ENCODE measurements at regions not wholly inside any gene's neighbourhood (a gene's known extent, or its start where the extent isn't known, plus 50 kb on each side); places are given as distances from the start of the nearest gene placed in this dataset.
"Not testable (repeated sequence)": the region's sequence is repeated elsewhere in the genome, so short reads cannot be mapped to it uniquely, and the experiment has no call there.

DNA sequence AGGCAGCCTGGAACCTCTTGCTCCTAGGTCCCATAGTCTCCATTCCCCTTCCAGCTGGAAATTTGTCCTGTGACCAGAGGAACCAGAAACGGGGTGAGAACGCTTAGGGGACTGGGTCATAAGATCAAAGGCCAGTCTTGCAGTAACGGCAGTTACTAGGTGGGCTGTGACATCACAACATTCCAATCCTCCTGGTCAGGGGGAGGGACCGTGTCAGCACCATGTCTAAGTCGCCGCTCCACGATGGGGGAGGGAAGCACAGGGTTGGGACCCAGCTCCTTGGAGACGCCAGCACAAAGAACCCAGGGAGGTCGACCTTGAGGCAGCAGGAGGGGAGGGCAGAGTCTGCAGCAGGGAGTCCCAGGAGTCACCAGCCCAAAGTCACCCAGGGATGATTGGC, 158.3 kb downstream of the GOLGA6L22 start:
- intact Hi-C loops (cut with DNase I); H3K9me3 ChIP-seq: not testable (repeated sequence)

DNA sequence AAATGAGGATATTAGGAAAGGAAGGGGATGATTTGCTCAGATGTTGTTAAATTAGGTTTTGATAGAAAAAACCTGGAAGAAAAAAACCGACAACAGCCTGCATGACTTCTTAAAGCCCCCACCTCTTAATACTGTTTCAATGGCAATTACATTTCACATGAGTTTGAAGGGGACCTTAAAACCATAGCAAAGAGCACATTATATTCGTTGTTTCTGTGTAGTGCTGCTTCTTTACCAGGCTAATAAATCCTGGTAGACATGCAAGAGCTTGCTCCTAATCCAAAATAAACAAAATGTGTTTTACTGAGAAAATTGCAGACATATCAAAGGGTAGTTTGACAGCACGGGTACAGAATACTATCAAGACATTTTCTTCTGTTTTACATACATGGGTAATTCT, 154.7 kb upstream of the NIPA1 start:
- H3K4me1 ChIP-seq; H3K4me3 ChIP-seq; H3K9me3 ChIP-seq; DNase-seq (ENCODE audit: low spot score in 2 of 2); H3K27ac ChIP-seq; H3K27me3 ChIP-seq; H3K36me3 ChIP-seq; intact Hi-C loops (cut with DNase I): not testable (repeated sequence)

More for the DNA sequence above, 158.3 kb downstream of the GOLGA6L22 start:
- H3K4me1 ChIP-seq; H3K36me3 ChIP-seq; H3K27me3 ChIP-seq; DNase-seq (ENCODE audit: low spot score in 2 of 2); H3K4me3 ChIP-seq; H3K27ac ChIP-seq: not testable (repeated sequence)

DNA sequence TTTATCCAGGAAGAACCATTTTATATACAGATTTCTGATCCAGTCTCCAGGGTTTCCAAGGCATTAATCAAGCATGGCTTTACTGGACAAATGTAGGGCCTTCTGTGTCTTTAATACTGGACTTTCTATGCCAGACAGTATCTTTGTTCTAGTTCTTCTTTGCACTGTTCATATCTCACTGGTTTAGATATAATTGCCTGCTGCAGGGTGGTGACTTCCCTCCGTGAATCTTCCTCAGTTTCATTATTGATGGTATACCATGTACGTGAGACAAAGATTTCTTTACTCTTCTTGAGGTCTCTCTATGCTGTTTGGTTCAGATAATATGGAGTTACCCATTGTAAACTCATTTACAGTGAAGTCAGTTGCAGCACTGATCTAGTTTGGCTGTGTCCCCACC, 146.5 kb upstream of the NIPA1 start:
- H3K36me3 ChIP-seq; H3K27me3 ChIP-seq; DNase-seq (ENCODE audit: low spot score in 2 of 2); H3K27ac ChIP-seq; intact Hi-C loops (cut with DNase I); H3K4me3 ChIP-seq; H3K9me3 ChIP-seq; H3K4me1 ChIP-seq: not testable (repeated sequence)

DNA sequence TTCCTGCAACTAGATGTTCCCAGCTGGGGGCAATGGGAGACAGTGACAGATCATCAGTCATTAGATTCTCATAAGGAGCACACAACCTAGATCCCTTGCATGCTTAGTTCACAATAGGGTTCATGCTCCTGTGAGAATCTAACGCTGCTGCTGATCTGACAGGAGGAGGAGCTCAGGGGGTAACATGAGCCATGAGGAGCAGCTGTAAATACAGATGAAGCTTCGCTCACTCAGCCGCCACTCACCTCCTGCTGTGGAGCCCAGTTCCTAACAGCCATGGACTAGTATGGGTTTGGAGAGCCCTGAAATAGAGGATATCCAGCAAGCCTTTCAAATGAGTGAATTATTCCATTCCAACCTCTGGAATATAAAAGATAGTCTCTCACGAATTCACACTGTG, 137.0 kb upstream of the NIPA1 start:
- intact Hi-C loops (cut with DNase I); DNase-seq (ENCODE audit: low spot score in 2 of 2); H3K27me3 ChIP-seq; H3K4me1 ChIP-seq; H3K9me3 ChIP-seq; H3K4me3 ChIP-seq; H3K36me3 ChIP-seq; H3K27ac ChIP-seq: not testable (repeated sequence)

DNA sequence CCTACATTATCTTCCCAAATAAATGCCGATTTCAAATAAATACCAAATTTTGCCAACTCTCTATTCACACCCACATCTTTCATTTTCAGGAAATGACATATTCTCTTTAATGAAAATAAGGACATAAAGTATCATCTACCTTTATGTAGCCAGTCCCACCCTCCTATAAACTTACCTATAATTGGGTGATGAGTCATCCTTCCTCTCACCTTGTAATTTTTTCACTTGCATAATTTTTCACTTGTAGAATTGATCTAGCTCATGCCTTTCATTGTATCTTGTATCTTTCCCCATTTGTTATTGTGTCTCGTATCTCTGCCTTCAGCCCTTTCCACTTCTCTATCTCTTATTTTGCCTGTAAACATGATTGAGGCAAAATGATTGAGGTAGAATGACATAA, 135.3 kb upstream of the NIPA1 start:
- H3K4me3 ChIP-seq; H3K36me3 ChIP-seq; DNase-seq (ENCODE audit: low spot score in 2 of 2); H3K9me3 ChIP-seq; H3K27ac ChIP-seq; H3K4me1 ChIP-seq; intact Hi-C loops (cut with DNase I); H3K27me3 ChIP-seq: not testable (repeated sequence)

DNA sequence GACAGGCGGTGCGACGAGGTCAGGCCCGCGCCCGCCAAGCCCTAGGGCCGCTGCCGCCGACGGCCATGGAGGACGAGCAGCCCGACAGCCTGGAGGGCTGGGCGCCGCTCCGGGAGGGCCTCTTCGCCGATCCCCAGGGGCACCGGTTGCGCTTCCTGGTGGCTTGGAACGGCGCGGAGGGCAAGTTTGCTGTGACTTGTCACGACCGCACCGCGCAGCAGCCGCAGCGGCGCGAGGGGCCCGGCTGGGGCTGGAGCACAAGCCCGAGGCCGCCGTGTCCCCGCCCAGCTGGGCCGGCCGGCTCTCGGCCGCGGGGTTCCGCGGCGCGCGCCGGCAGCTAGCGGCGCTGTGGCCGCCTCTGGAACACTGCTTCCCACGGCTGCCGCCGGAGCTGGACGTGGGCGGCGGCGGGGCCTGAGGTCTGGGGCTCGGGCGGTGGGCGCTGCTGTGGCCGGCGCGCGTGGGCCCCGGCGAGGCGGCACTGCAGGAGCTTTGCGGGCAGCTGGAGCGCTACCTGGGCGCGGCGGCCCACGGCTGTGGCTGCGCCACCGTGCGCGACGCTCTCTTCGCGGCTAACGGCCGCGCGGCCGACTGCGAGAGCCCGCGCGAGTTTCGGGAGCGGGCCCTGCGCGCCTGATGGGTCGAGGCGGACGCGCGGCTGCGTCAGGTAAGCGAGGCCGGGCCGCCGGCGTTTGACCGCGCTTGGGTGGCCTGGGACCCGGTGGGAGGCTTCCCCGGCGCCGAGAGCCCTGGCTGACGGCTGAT, 122.0 kb upstream of the NIPA1 start:
- peak overlapping the region; percentile 72 to 94 for H3K4me3 ChIP-seq
- H3K4me1 ChIP-seq; H3K36me3 ChIP-seq; H3K27me3 ChIP-seq; H3K9me3 ChIP-seq; intact Hi-C loops (cut with DNase I): not testable (repeated sequence)
- DNase-seq (ENCODE audit: low spot score in 2 of 2): peak in 1 of 2 donors; percentile 75
- peak overlapping the region; percentile 89 to 99 for H3K27ac ChIP-seq

DNA sequence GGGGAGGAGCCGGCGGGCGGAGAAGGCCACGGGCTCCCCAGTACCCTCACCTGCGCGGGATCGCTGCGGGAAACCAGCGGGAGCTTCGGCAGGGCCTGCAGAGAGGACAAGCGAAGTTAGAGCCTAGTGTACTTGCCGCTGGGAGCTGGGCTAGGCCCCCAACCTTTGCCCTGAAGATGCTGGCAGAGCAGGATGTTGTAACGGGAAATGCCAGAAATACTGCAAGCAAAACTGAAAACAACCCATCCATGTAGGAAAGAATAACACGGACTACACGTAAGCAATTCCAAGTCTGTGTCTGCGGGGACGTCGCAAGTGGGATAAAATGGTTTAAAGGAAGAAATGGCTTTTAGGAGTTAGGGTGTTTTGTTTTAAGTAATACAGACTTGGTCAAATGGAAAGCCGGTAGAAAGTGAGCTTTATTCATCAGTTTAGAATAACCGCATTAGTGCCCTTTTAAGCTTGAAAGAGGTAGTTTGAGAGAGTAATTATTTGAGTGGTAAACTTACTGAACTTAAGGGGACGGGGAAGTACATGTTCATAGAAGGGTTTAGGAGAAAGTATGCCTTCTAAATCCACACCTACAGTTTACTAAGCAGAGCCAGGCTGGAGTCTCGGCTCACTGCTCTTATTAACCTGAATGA, 121.3 kb upstream of the NIPA1 start:
- peak overlapping the region; percentile 89 to 99 for H3K27ac ChIP-seq
- intact Hi-C loops (cut with DNase I): not testable (repeated sequence)

GRCh38 chr15:22665711-22666110, 120.7 kb upstream of the NIPA1 start:
- peak overlapping the region; percentile 89 to 99 for H3K27ac ChIP-seq
- H3K4me1 ChIP-seq; H3K9me3 ChIP-seq; DNase-seq (ENCODE audit: low spot score in 2 of 2); intact Hi-C loops (cut with DNase I); H3K27me3 ChIP-seq; H3K36me3 ChIP-seq: not testable (repeated sequence)
- H3K4me3 ChIP-seq: peak overlapping the region; percentile 72 to 94

More for the DNA sequence above, 121.3 kb upstream of the NIPA1 start:
- peak in 1 of 2 donors; percentile 68 for DNase-seq (ENCODE audit: low spot score in 2 of 2)
- H3K9me3 ChIP-seq, H3K27me3 ChIP-seq, H3K4me1 ChIP-seq, H3K36me3 ChIP-seq: not testable (repeated sequence)
- H3K4me3 ChIP-seq: peak overlapping the region; percentile 72 to 94

DNA sequence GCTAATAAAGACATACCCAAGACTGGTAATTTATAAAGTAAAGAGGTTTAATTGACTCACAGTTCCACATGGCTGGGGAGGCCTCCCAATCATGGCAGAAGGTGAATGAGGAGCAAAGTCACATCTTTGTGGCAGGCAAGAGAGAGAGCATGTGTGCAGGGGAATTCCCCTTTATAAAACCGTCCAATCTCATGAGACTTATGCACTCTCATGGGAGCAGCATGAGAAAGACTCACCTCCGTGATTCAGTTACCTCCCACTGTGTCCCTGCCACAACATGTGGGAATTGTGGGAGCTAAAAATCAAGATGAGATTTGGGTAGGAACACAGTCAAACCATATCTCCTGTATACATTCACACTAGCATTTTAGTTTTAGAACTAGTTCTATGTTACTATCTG, 101.7 kb upstream of the NIPA1 start:
- H3K27me3 ChIP-seq; DNase-seq (ENCODE audit: low spot score in 2 of 2); H3K36me3 ChIP-seq; intact Hi-C loops (cut with DNase I); H3K9me3 ChIP-seq; H3K4me3 ChIP-seq; H3K4me1 ChIP-seq: not testable (repeated sequence)
- H3K27ac ChIP-seq: peak overlapping the region in 1 of 2 donors; percentile 48

DNA sequence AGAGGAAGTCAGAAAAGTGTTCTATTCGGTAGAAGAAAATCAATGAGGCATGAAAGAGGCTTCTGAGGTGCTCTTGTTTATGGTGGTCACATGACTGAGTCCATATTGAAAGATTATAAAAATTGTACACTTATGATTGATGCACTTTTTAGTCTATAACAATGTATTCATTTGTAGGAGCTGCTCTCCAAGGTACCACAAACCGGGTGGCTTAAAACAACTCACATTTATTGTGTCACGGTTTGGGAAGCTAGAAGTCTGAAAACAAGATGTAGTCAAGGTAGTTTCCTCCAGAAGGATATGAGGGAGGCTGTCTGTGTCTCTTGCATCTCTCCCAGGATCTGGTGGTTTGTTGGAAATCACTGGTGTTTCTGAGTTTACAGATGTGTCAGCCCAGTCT, 86.6 kb upstream of the NIPA1 start:
- H3K27ac ChIP-seq; H3K4me3 ChIP-seq; H3K36me3 ChIP-seq; H3K9me3 ChIP-seq; H3K27me3 ChIP-seq; DNase-seq (ENCODE audit: low spot score in 2 of 2); H3K4me1 ChIP-seq; intact Hi-C loops (cut with DNase I): not testable (repeated sequence)

DNA sequence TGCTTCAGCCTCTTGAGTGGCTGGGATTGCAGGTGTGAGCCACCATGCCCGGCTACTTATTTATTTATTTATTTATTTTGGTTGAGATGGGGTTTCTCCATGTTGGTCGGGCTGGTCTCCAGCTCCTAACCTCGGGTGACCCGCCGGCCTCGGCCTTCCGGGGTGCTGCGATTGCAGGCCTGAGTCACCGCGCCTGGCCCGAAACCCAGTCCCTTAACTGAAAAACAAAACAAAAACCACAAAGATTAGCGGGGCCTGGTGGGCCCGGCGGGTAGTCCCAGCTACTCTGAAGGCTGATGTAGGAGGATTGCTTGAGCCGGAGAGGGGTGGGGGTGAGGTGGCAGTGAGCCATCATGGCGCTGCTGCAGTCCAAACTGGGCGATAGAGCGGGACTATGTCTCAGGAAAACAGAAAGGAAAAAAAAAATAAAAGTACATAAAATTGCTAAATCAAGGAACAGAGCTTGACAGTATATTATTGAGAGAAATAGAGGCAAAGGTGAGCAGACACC, 75.6 kb upstream of the NIPA1 start:
- H3K4me3 ChIP-seq; intact Hi-C loops (cut with DNase I); H3K36me3 ChIP-seq; H3K27me3 ChIP-seq; H3K9me3 ChIP-seq; DNase-seq (ENCODE audit: low spot score in 2 of 2); H3K4me1 ChIP-seq; H3K27ac ChIP-seq: not testable (repeated sequence)

GRCh38 chr15:22713933-22714332, 72.5 kb upstream of the NIPA1 start:
- H3K4me1 ChIP-seq; DNase-seq (ENCODE audit: low spot score in 2 of 2); H3K36me3 ChIP-seq; intact Hi-C loops (cut with DNase I); H3K27ac ChIP-seq; H3K27me3 ChIP-seq; H3K9me3 ChIP-seq: not testable (repeated sequence)
- peak overlapping the region; percentile 62 to 71 for H3K4me3 ChIP-seq

DNA sequence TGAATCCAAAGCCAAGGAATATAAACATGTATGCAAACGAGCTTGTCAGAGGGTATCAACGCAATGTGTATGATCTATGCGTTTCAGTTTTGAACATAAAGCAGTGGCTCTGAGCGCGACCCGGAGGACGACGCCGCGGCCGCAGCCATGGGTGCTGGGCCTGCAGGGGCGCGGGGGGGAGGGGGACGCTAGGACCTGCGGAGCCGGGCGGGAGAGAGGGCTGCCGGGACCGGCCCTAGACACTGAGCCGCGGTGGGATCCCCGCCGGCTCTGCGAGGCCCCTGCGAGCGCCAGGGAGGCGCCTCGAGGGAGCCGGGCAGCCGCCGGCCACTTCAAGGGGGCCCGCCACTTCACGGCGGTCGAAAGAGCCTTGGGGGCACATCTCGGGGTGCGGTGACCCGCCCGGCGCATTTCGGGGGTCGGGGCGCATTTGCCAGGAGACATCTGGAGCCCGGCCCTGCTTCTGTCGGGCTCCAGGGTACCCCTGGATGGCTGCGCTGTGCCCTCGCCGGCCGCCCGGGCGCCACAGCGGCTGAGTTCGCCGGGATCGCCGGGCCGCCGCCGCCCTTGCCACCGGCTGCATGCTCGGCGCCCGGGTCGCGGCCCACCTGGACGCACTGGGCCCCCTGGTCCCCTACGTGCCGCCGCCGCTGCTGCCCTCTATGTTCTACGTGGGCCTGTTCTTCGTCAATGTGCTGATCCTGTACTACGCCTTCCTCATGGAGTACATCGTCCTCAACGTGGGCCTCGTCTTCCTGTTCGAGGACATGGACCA, 71.9 kb upstream of the NIPA1 start:
- intact Hi-C loops (cut with DNase I); H3K9me3 ChIP-seq; H3K4me1 ChIP-seq; H3K27me3 ChIP-seq; H3K36me3 ChIP-seq; DNase-seq (ENCODE audit: low spot score in 2 of 2): not testable (repeated sequence)
- Histone ChIP-seq H3K4me3 (peak overlapping the region; percentile 62 to 71), H3K27ac (peak overlapping the region; percentile 78 to 83)
